Neuron (in vitro differentiated cells): ENCODE measurements at regions not wholly inside any gene's neighbourhood (a gene's known extent, or its start where the extent isn't known, plus 50 kb on each side); places are given as distances from the start of the nearest gene placed in this dataset.

Experiments used
- H2AFZ ChIP-seq: one replicate; pipeline ENCODE4 v1.6.1; 2013; ENCODE audit warnings: low read depth, mild to moderate bottlenecking, inconsistent platforms, low read length, moderate library complexity
- H3K27me3 ChIP-seq: one replicate; pipeline ENCODE4 v1.6.1; 2013; ENCODE audit warnings: low read length; ENCODE audit not compliant: insufficient read depth
- H3K36me3 ChIP-seq: one replicate; pipeline ENCODE4 v1.6.1; 2013; ENCODE audit warnings: low read length; ENCODE audit not compliant: insufficient read depth
- H3K4me1 ChIP-seq: one replicate; pipeline ENCODE4 v1.6.1; 2013; ENCODE audit warnings: low read length; ENCODE audit not compliant: insufficient read depth
- H3K4me3 ChIP-seq: 2 replicates; pipeline ENCODE4 v1.5.1; 2013; ENCODE audit warnings: mild to moderate bottlenecking, low read length, moderate library complexity
- H3K9me3 ChIP-seq: one replicate; pipeline ENCODE4 v1.6.1; 2013; ENCODE audit warnings: low read length

DNA sequence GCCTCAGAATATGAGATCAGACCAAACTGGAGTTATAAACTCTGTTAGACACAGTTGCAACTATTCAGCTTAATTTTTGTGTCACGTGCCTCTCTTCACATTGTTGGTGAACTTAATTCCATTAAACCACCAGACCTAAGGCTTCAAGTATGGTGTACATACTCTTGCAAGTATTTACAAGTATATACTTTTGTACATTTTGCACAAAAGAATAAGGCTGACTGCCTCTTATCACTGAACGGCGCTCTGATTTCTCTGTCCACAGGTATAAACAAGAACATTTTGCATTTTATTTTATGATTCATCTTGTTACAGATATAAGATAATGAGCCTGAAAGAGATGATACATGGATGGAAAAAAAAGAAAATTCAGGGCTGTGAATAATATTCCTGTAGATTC, 269.7 kb upstream of the ACVR2A start:
- no peaks in the 10 kb centered on the region for H3K36me3 ChIP-seq
- no peak overlapping the region for H2AFZ ChIP-seq
- no peaks in the 10 kb centered on the region for H3K27me3 ChIP-seq

GRCh38 chr2:147572622-147573021, 272.2 kb upstream of the ACVR2A start:
- Histone ChIP-seq H3K36me3 (no peaks in the 10 kb centered on the region), H3K4me3 (no peak overlapping the region), H2AFZ (no peak overlapping the region), H3K27me3 (no peaks in the 10 kb centered on the region), H3K4me1 (no peaks in the 10 kb centered on the region), H3K9me3 (peaks cover 3% of the 10 kb centered on the region)

More for the DNA sequence above, 269.7 kb upstream of the ACVR2A start:
- no peaks in the 10 kb centered on the region for H3K4me1 ChIP-seq
- H3K4me3 ChIP-seq, result no peak overlapping the region
- H3K9me3 ChIP-seq, result peaks cover 3% of the 10 kb centered on the region

GRCh38 chr2:147569426-147569825, 275.4 kb upstream of the ACVR2A start:
- Histone ChIP-seq H3K4me1 (no peaks in the 10 kb centered on the region), H3K27me3 (no peaks in the 10 kb centered on the region), H2AFZ (no peak overlapping the region), H3K36me3 (no peaks in the 10 kb centered on the region), H3K4me3 (no peak overlapping the region), H3K9me3 (peaks cover 3% of the 10 kb centered on the region)

- H3K36me3 ChIP-seq, result no peaks in the 10 kb centered on the region
- H3K4me3 ChIP-seq, result no peak overlapping the region
- H3K4me1 ChIP-seq, result no peaks in the 10 kb centered on the region
- H3K27me3 ChIP-seq, result no peaks in the 10 kb centered on the region
- H2AFZ ChIP-seq, result no peak overlapping the region
- H3K9me3 ChIP-seq, result peaks cover 3% of the 10 kb centered on the region
Observed at GRCh38 chr2:147568109-147568508, 276.7 kb upstream of the ACVR2A start.

DNA sequence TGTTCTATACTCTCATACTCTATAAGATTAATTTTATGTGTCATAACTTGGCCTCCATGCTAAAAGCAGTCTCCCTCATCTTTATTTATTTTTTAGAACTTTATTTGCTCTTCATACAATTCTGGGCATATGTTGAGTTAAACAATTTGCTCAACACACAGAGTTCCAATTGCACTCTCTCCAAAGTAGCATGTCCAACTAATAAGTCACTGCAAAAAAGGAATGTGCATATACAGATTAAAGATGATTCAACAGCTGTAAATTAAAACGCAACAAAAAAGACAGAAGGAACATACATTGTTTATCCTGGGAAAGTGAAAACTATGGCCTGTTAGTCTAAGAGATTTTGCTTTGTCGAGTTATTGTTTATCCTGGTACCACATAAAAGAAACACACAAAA, 277.7 kb upstream of the ACVR2A start:
- Histone ChIP-seq H3K4me1 (no peaks in the 10 kb centered on the region), H3K36me3 (no peaks in the 10 kb centered on the region), H3K9me3 (peaks cover 3% of the 10 kb centered on the region), H3K4me3 (no peak overlapping the region), H3K27me3 (no peaks in the 10 kb centered on the region), H2AFZ (no peak overlapping the region)

- no peak overlapping the region for H2AFZ ChIP-seq
- H3K27me3 ChIP-seq, result no peaks in the 10 kb centered on the region
- no peaks in the 10 kb centered on the region for H3K36me3 ChIP-seq
- no peak overlapping the region for H3K4me3 ChIP-seq
- H3K9me3 ChIP-seq, result no peaks in the 10 kb centered on the region
- peaks cover 4% of the 10 kb centered on the region for H3K4me1 ChIP-seq
Observed at GRCh38 chr2:147560810-147561535, 283.9 kb upstream of the ACVR2A start.

DNA sequence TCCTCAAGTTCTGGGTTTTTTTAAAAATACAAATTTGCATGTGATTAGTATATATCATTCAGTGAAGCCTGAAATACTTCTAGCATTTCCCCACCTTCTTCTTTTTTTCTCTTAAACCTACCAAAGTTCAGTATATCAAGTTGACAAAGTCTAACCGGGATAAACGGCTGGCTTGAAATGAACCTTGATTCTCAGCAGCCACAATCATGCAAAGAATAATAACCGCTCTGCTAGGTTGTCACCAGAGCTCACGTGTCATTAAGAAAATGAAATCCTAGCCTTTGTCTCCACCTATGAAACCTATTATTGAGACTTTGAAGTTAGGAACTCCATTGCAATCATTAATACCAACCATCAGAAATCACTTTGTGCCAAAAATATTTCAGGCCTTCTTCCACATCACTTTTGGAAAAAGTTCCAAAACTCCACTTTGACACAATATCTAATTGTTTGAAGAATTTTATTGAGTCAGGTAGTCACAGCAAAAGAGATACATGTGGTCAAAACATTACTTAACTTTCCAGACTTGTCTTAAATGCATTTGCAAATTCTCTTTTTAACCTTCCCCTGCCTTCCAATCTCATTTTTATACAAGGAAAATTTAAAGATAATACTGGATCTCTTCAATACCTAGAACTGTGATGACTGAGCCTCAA, 285.6 kb upstream of the ACVR2A start:
- Histone ChIP-seq H3K9me3 (no peaks in the 10 kb centered on the region), H3K4me1 (peaks cover 22% of the 10 kb centered on the region), H3K27me3 (no peaks in the 10 kb centered on the region), H2AFZ (no peak overlapping the region), H3K36me3 (no peaks in the 10 kb centered on the region), H3K4me3 (no peak overlapping the region)

GRCh38 chr2:147558620-147559019, 286.2 kb upstream of the ACVR2A start:
- no peaks in the 10 kb centered on the region for H3K36me3 ChIP-seq
- no peaks in the 10 kb centered on the region for H3K27me3 ChIP-seq
- no peak overlapping the region for H3K4me3 ChIP-seq
- H3K9me3 ChIP-seq, result no peaks in the 10 kb centered on the region
- peaks cover 27% of the 10 kb centered on the region for H3K4me1 ChIP-seq
- no peak overlapping the region for H2AFZ ChIP-seq

DNA sequence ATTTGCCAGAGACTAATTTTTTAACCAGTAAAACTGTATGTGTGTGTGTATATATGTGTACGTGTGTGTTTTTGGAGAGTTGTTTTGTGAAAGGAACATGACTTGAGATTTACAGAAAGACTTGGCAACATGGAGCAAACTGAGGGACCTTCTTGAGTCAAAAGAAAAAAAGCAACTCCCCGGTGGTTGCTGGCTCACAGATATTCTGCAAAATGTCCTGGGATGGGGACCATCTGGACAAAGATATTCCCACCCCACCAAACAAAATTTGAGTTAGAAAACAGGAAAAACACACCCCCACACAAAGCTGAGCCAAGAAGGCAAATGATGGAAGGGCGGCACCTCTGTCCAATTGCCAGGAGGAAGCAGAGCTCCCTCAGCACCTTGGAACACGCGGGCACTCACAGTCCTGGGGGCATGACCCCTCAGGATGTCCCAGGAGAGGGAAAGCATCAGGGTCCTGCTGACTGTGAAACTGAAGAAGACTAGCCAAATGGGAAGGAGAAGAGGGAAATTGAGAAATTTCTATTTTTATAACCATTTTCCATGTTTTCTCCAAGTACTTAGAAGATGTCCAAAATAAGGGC, 290.2 kb upstream of the ACVR2A start:
- Histone ChIP-seq H3K4me1 (peaks cover 31% of the 10 kb centered on the region), H3K4me3 (no peak overlapping the region), H3K9me3 (no peaks in the 10 kb centered on the region), H2AFZ (peak overlapping the region; percentile 37), H3K27me3 (no peaks in the 10 kb centered on the region), H3K36me3 (no peaks in the 10 kb centered on the region)

- H3K27me3 ChIP-seq, result no peaks in the 10 kb centered on the region
- H3K36me3 ChIP-seq, result no peaks in the 10 kb centered on the region
- peak overlapping the region; percentile 37 for H2AFZ ChIP-seq
- peaks cover 31% of the 10 kb centered on the region for H3K4me1 ChIP-seq
- peak overlapping the region; percentile 11 for H3K4me3 ChIP-seq
- H3K9me3 ChIP-seq, result no peaks in the 10 kb centered on the region
Observed at GRCh38 chr2:147553775-147554271, 291.0 kb upstream of the ACVR2A start.

DNA sequence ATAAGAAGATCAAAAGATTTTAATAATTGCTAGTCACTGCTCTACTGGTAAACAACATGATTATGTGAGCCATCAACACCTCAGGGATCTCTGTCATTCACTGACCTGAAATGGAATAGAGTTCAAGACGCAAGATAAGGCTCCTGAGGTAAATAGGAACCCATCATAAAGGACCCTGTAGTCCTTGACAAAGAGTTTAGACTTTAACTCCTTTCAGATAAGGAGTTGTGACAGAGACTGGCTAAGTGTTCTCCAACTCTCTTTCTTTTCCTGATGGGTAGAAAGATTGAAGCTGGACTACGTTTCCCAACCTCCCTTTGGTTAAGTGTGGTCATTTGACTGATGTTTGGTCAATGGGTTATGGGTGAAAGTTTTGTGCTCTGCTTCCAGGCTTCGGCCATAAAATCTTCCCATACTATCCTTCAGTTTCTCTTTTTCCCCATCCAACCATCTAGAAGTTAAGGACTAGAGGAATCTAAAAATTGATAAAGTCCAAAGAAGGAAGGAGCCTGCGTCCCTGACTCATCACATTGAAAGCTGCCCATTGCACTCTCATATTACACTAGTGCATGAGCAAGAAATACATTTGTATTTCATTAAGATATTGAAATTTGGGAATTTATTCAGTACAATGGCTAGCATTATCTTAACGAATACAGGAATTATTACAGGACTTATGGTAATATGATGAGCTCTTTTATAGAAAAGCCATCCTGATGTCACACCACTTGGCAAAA, 293.7 kb upstream of the ACVR2A start:
- Histone ChIP-seq H3K27me3 (no peaks in the 10 kb centered on the region), H3K36me3 (no peaks in the 10 kb centered on the region), H2AFZ (no peak overlapping the region), H3K4me1 (peaks cover 28% of the 10 kb centered on the region), H3K4me3 (no peak overlapping the region), H3K9me3 (no peaks in the 10 kb centered on the region)

DNA sequence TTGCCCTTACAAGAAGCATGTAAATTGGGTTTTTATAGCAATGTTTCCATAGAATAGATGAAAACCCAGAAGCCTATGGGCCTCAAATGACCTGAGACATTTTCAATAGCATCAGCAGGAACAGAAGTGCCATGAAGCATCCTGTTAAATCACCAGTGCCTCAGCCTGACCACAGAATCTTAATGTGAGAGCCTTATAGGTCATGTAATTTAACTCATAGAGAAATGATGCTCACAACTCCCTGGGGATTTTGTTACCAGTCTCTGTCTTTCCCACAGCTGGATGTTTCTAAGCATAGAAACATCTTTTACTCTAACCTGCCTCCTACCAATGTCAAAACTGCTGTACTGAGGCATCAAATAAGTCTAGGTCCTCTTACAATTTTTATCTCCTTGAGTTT, 295.8 kb upstream of the ACVR2A start:
- Histone ChIP-seq H2AFZ (no peak overlapping the region), H3K9me3 (no peaks in the 10 kb centered on the region), H3K27me3 (no peaks in the 10 kb centered on the region), H3K4me1 (peaks cover 7% of the 10 kb centered on the region), H3K4me3 (no peak overlapping the region), H3K36me3 (no peaks in the 10 kb centered on the region)

DNA sequence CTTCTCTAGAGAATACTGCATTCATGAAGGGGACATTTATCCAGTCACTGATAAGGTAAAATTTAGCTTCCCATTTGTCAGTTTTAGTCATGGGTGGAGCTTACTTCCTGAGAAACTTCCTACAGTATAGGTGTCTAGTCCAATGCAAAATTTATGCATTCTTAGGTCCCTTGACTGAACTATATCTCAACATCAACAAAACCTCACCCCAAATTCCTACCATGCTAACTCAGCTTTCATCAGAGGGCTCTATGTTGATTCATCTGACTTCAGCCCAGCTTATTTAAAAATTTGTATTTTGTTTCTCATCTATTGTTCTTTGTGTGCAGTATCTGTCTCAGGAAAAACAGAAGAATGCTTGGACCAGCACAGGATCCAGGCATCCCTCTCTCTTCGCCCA, 296.4 kb upstream of the ACVR2A start:
- Histone ChIP-seq H3K4me3 (no peak overlapping the region), H3K9me3 (no peaks in the 10 kb centered on the region), H3K4me1 (peaks cover 2% of the 10 kb centered on the region), H3K27me3 (no peaks in the 10 kb centered on the region), H3K36me3 (no peaks in the 10 kb centered on the region), H2AFZ (no peak overlapping the region)
